GM21515 (cell line): ENCODE measurements at regions not wholly inside any gene's neighbourhood (a gene's known extent, or its start where the extent isn't known, plus 50 kb on each side); places are given as distances from the start of the nearest gene placed in this dataset.
"Not testable (repeated sequence)": the region's sequence is repeated elsewhere in the genome, so short reads cannot be mapped to it uniquely, and the experiment has no call there.

Source experiments
- ATAC-seq: cut with Tn5 transposase; IDR thresholded peaks from one replicate; pipeline ENCODE4 v1.9.1; 2021; ENCODE audit not compliant: unreplicated experiment

- no peak for ATAC-seq
These were observed 90.4 kb upstream of the RBMS1 start for GRCh38 chr2:160583813-160584537.

DNA sequence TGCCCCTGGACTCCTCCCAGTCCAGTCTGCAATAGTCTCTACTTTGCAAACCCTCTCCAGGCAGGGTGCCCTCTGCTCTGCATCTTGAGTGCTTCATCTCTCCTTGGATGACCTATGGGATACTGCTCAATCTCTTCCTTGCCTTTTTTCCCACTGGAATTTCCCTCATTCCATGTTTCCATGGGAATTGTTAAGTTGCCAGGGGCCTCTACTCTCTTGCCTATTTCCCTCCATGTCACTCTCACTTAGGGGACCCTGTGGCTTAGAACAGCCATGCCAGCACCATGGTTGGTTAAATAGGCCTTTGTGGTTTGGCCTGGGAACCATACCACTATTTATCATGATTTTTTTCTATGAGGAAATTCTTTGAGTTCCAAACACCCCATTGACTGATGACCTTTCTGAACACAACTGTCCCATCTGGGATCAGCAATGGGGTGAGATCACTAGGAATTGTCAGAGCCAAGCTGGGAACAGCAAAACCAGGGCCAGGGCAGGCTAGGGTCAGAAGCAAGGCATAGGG lies 91.4 kb upstream of the RBMS1 start:
- ATAC-seq = no peak

GRCh38 chr2:160590664-160591063 lies 97.1 kb upstream of the RBMS1 start:
- no peak for ATAC-seq

- ATAC-seq = no peak
These were observed 98.8 kb upstream of the RBMS1 start for GRCh38 chr2:160592401-160592800.

DNA sequence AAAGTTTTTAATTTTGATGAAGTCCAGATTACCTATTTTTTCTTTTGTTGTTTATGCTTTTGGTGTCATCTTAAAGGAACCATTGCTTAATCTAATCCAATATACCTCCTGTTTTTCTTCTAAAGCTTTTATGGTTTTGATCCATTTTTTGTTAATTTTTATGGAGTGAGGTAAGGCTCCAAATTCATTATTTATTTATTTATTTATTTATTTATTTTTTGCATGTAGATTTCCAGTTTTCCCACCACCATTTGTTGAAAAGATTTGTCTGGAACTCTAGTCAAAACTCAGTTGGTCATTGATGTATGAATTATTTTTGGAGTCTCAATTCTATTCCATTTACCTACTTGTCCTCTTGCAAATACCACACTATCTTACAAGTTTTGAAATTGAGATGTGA lies 99.4 kb upstream of the RBMS1 start:
- no peak for ATAC-seq

DNA sequence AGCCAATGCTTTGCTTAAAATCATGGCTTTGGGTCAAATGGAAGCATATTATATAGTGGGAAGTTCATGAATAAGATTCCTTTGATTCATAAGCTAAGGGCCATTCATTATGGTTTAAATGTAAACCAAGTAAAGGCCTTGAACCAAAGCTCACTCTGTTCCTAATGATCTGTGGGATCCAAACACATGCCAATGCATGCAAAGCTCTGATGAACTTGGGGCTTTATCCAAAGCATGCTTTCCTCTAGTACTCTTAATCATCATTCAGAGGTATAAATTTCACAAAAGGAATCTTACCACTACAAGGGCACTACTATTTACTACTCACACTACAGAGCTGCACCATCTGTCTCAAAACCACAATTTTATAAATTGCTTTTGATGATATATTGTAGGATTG lies 102.8 kb upstream of the RBMS1 start:
- no peak for ATAC-seq

GRCh38 chr2:160600437-160600836 lies 106.8 kb upstream of the RBMS1 start:
- ATAC-seq = not testable (repeated sequence)

GRCh38 chr2:160602073-160602472 lies 108.5 kb upstream of the RBMS1 start:
- ATAC-seq = no peak

DNA sequence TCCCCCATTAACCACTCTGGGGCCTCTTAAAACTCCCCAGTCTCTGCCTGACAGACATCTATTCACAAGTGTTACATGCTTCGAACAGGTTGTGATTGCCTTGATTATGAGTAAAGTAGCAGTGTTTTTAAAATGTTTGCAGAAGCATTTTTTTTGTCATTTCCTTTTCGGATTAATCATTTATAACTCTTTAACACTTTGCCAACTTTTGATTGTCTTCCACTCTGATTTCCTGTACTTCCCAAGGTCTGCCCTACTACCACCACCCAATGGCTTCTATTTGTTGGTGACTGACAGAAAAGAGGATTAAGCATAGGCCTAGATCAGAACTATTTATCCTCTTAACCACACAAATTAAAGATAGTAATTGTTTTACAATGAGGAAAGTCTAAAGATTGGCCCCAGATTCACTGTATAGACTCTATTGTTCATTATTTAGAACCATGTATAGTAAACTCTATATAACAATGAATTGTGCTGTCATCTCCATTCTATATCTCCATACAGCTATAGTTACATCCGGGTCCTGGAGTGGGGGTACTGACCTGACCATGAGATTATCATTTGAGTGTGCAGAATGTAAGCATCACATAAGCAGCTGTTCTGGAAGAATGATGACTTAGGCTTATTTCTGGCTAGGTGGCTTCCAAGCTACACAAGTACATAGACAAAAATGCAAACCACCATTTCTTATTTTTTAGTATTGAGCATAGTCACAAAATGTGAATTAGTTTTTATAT lies 110.3 kb upstream of the RBMS1 start:
- no peak for ATAC-seq

GRCh38 chr2:160606341-160606740 lies 112.7 kb upstream of the RBMS1 start:
- ATAC-seq = no peak

GRCh38 chr2:160608599-160608998 lies 115.0 kb upstream of the RBMS1 start:
- no peak for ATAC-seq

GRCh38 chr2:160609346-160609745 lies 115.7 kb upstream of the RBMS1 start:
- no peak for ATAC-seq

DNA sequence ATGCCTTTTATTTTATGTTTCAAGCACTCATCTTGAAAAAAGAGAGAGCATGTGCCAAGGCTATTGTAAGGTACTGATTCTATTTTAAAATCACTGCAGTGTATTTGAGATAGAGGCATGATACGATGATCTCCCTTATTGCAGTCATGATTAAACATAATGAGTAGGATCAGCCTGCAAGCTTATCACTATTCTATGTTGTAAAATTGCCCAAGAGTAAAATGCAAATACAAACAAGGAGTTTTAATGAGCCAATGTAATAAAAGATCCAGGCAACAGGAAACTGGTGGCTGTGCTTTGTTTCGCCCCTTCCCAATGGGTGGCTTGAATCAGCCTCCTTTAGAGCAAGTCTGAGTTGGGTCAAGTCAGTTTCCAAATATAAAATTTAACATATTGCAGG lies 116.4 kb upstream of the RBMS1 start:
- no peak for ATAC-seq

GRCh38 chr2:160612266-160612856 lies 118.8 kb upstream of the RBMS1 start:
- ATAC-seq = no peak

GRCh38 chr2:160613466-160614153 lies 120.0 kb upstream of the RBMS1 start:
- no peak for ATAC-seq

GRCh38 chr2:160614391-160614790 lies 120.8 kb upstream of the RBMS1 start:
- ATAC-seq = no peak

GRCh38 chr2:160615706-160616105 lies 122.1 kb upstream of the RBMS1 start:
- no peak for ATAC-seq

DNA sequence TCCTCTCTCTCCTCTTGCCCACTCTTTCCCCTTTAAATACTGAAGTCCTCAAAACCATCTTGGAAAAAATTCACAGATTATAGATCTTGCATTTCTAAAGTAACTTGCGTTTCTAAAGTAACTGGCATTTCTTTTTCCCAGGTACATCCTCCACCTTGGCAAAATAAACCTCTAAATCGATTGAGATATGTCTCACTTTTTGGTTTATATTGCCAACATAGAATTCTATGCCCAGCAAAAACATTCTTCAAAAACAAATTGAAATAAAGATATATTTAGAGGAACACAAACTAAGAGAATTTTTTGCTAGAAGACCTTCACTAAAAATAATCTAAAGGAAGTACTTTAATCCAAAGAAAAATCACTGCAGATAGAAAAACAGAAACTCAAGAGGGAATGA lies 122.5 kb upstream of the RBMS1 start:
- ATAC-seq = no peak

DNA sequence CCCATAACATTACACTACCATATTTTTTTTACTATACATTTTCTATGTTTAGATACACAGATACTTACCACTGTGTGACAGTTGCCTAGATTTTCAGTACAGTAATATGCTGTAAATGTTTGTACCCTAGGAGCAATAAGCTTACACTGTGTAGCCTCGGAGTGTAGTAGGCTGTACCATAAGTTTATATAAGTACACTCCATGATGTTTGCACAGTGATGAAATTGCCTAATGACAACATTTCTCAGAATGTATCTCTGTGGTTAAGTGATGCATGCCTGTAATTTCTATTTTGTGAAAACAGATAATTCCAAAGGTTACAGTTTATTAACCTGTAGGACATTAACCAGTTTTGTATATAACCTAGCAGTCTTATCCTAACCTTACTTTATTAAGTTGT lies 128.1 kb upstream of the RBMS1 start:
- no peak for ATAC-seq

GRCh38 chr2:160628020-160628637 lies 134.5 kb upstream of the RBMS1 start:
- not testable (repeated sequence) for ATAC-seq

- no peak for ATAC-seq
These were observed 135.2 kb upstream of the RBMS1 start for GRCh38 chr2:160628811-160629210.
